Pancreas (tissue), 10 donors: ENCODE measurements at regions not wholly inside any gene's neighbourhood (a gene's known extent, or its start where the extent isn't known, plus 50 kb on each side); places are given as distances from the start of the nearest gene placed in this dataset.

Source experiments
- ATAC-seq, 4 donors: fragments of 200-7000 bp; cut with Tn5 transposase; one replicate each; pipeline versions ENCODE4 v1.8.0 to v1.9.1; 2020; ENCODE audit warnings: mild to moderate bottlenecking in 4 of 4, moderate library complexity in 4 of 4
- DNase-seq, 6 donors: peaks; one replicate each; pipeline ENCODE4 v3.0.0-alpha.2; 2020
- FAIRE-seq: peaks from 2 replicates; lab custom pipeline; 2012; peaks lifted over from hg19 to GRCh38; lab: Jason Lieb, UNC
- H3K27ac ChIP-seq, 4 donors: fragments of 200-600 bp; sonication (generic); 1 replicate in 3 of 4; 2 replicates in 1 of 4; pipeline versions ENCODE4 v1.5.0 to v1.8.0; 2020
- H3K27me3 ChIP-seq, 4 donors: fragments of 200-600 bp; one replicate each; pipeline ENCODE4 v1.8.0; 2021
- H3K36me3 ChIP-seq, 3 donors: fragments of 200-600 bp; sonication (generic) in 1 of 3; one replicate each; pipeline versions ENCODE4 v1.5.0 to v1.8.0; 2020 to 2021
- H3K4me1 ChIP-seq, 3 donors: fragments of 200-600 bp; one replicate each; pipeline ENCODE4 v1.8.0; 2021
- H3K4me3 ChIP-seq, 4 donors: fragments of 200-600 bp; sonication (generic) in 2 of 4; one replicate each; pipeline versions ENCODE4 v1.5.0 to v1.8.0; 2020 to 2021
- H3K9me3 ChIP-seq, 4 donors: fragments of 200-600 bp; one replicate each; pipeline ENCODE4 v1.8.0; 2021
- WGBS, 2 donors: extraction: QIAGEN DNeasy Blood & Tissue Kit; methylation state at CpG; one replicate each; pipeline ENCODE4 v1.1.7; 2013; 5-methylcytosine and 5-hydroxymethylcytosine counted together
- intact Hi-C, 3 donors: fragments of 100-400 bp; cut with DNase I; formaldehyde crosslinking; loops; one replicate each; pipeline versions ENCODE4 v1.11.1 to v1.14.2; 2022
- TF ChIP-seq, protein P1 (sequence below), 4 donors: fragments of 200-600 bp; sonication (generic) in 3 of 4; IDR thresholded peaks; one replicate each; pipeline versions ENCODE4 v1.5.0 to v1.8.0; 2021; ENCODE audit warnings: antibody characterized with exemption in 4 of 4
- donor health status: healthy with polysubstance abuse.
- donor health status: DM: no; HTN: no; CAD: no; lungs with moderate emphysema.
- donor health status: DM: no; HTN: no; CAD: no.
- donor health status: control.
- donor health status: control.
- donor health status: Bipolar disorder and iron deficiency.
- donor health status: DM: yes; HTN: yes; CAD: no.
- donor health status: DM: no; HTN: no; CAD: no.
- donor health status: DM: no; HTN: no; CAD: no.
- donor health status: DM: yes; HTN: yes; CAD: no.

DNA sequence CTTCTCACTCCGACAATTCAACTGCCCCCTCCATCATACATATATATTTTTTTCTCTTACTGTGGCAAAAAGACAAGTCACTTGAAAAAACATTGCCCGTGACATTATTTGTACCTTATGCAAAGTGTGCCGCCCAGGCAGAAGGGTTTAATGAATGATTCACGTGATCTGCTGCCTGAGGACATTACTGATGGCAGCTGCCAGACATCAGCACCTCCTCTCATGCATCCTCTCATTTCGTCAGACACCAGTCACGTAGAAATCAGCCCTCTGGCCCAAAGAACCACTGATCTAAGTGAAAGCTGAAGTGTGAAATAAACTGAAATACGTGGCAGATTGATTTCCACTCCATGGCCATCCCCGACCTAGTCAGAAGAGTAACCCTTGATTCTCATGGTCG, 218.8 kb upstream of the PDE10A start:
- H3K9me3 ChIP-seq, result no peaks in the 10 kb centered on the region
- H3K4me1 ChIP-seq, result no peaks in the 10 kb centered on the region
- H3K36me3 ChIP-seq, result no peaks in the 10 kb centered on the region
- 56 to 62% methylated on average over 9 of the region's 9 CpGs for WGBS, 2 donors
- FAIRE-seq, result no peak
- H3K27me3 ChIP-seq, result peaks cover 0 to 11% (median 0%) of the 10 kb centered on the region in 4 donors
- intact Hi-C loops, result loop anchor here (2.0 to 10.0 kb wide), 3 partner anchors 215 to 223 kb away; no protein-coding TSS in a partner anchor
- no peak overlapping the region for H3K4me3 ChIP-seq
- H3K27ac ChIP-seq, result no peak overlapping the region
- DNase-seq, result no peak
- TF ChIP-seq, protein P1, sequence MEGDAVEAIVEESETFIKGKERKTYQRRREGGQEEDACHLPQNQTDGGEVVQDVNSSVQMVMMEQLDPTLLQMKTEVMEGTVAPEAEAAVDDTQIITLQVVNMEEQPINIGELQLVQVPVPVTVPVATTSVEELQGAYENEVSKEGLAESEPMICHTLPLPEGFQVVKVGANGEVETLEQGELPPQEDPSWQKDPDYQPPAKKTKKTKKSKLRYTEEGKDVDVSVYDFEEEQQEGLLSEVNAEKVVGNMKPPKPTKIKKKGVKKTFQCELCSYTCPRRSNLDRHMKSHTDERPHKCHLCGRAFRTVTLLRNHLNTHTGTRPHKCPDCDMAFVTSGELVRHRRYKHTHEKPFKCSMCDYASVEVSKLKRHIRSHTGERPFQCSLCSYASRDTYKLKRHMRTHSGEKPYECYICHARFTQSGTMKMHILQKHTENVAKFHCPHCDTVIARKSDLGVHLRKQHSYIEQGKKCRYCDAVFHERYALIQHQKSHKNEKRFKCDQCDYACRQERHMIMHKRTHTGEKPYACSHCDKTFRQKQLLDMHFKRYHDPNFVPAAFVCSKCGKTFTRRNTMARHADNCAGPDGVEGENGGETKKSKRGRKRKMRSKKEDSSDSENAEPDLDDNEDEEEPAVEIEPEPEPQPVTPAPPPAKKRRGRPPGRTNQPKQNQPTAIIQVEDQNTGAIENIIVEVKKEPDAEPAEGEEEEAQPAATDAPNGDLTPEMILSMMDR (IDR thresholded peaks at IDR 0.05), result no peak
- no peak for ATAC-seq

DNA sequence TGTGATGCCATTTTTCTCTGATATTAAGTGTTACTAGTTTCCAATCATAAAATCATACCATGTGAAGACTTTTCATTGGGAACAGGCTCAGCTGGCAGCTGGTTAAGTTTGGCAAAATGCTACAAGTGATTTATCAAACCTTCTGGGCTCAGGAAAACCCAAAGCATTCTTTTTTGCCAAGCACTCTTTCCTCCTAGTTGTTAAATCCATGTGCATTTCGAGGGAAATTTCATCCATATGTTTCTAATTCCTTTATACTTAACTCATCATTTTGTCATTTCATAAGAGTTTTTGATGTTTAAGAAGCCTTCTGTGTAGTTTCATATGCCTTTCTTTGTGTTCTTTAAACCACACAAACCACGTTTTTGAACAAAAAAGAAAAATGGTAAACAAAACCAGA, 217.6 kb upstream of the PDE10A start:
- DNase-seq (no peak), FAIRE-seq (no peak), ATAC-seq (no peak)
- no peaks in the 10 kb centered on the region for H3K36me3 ChIP-seq
- H3K27me3 ChIP-seq, result peaks cover 0 to 11% (median 0%) of the 10 kb centered on the region in 4 donors
- WGBS, 2 donors, result 46 to 47% methylated on average over 2 of the region's 2 CpGs
- intact Hi-C loops, result loop anchor here in 2 of 3 donors (5.0 to 10.0 kb wide), 2 partner anchors 217 to 224 kb away; no protein-coding TSS in a partner anchor
- H3K27ac ChIP-seq, result no peak overlapping the region
- H3K4me1 ChIP-seq, result no peaks in the 10 kb centered on the region
- no peak overlapping the region for H3K4me3 ChIP-seq
- H3K9me3 ChIP-seq, result no peaks in the 10 kb centered on the region
- TF ChIP-seq, protein P1 (IDR thresholded peaks at IDR 0.05), result no peak

DNA sequence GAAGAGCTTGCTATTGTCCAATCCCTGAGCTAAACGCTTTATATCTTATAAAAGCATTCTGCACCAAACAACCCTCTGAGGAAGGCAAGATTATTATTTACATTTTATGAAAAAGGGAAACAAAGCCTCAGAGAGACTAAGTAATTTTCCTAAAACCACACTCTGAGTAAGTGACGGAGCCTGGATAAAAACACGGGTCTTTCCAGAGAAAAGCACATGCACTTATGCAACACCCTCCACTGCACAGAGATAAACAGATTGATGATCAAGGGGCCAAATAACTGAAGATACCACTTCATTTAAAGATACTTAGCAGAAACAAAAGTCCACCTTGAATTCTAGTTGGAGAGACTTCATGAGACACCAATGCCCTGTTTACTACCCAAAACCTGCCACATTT, 214.7 kb upstream of the PDE10A start:
- Histone ChIP-seq H3K4me1 (no peaks in the 10 kb centered on the region), H3K9me3 (no peaks in the 10 kb centered on the region), H3K4me3 (no peak overlapping the region), H3K36me3 (no peaks in the 10 kb centered on the region), H3K27me3 (peaks cover 0 to 11% (median 0%) of the 10 kb centered on the region in 4 donors), H3K27ac (no peak overlapping the region)
- FAIRE-seq, result no peak
- TF ChIP-seq, protein P1 (IDR thresholded peaks at IDR 0.05), result no peak
- DNase-seq, result no peak
- 53 to 73% methylated on average over 3 of the region's 3 CpGs for WGBS, 2 donors
- peak in 2 of 4 donors; percentile 20 to 21 for ATAC-seq
- intact Hi-C loops, result no loop called here

DNA sequence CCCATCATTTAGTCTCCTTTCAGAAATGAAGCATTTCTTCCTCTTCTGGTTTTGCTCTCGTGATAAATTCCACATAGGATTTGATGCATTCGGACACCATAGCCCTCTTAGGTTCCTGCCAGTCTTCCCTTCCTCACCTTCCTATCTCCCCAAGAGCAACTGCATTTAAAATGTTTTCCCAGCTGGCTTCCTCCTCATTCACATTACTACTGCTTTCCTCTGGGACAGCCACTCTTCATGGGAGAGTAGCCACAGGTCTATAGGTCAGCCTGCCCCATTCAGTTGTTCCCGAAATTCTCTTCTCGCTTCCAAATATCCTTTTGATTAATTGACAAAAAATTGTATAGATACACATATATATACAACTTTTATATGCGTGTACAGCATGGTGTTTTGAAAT, 214.2 kb upstream of the PDE10A start:
- 43 to 57% methylated on average over 5 of the region's 5 CpGs for WGBS, 2 donors
- Histone ChIP-seq H3K27ac (no peak overlapping the region), H3K9me3 (no peaks in the 10 kb centered on the region), H3K4me3 (no peak overlapping the region), H3K36me3 (no peaks in the 10 kb centered on the region), H3K4me1 (no peaks in the 10 kb centered on the region), H3K27me3 (peaks cover 0 to 11% (median 0%) of the 10 kb centered on the region in 4 donors)
- FAIRE-seq (no peak), ATAC-seq (no peak), DNase-seq (no peak)
- intact Hi-C loops, result no loop called here
- TF ChIP-seq, protein P1 (IDR thresholded peaks at IDR 0.05), result no peak

DNA sequence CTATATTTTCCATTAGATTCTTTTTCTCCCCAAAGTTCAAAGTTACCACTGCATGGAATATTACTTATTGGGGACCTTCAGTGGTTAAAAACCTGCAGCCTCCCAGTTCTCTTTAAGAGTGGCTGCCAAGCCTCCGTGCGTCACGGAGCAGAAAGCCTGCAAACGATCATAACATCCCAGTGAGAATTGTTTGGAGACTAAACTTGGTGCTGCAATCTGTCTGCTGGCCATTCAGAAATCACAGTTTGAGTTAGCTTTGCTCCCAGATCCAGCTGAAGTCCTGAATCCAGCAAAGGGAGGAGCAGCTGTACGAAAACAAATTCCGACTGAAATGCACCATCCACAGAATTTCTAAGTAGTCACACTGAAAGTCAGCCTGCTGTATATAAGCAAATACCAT, 213.5 kb upstream of the PDE10A start:
- Histone ChIP-seq H3K27me3 (peaks cover 0 to 11% (median 0%) of the 10 kb centered on the region in 4 donors), H3K36me3 (no peaks in the 10 kb centered on the region), H3K9me3 (no peaks in the 10 kb centered on the region), H3K4me3 (no peak overlapping the region), H3K4me1 (no peaks in the 10 kb centered on the region), H3K27ac (no peak overlapping the region)
- DNase-seq, result no peak
- TF ChIP-seq, protein P1 (IDR thresholded peaks at IDR 0.05), result no peak
- peak in 3 of 4 donors; percentile 37 to 70 (median 51) for ATAC-seq
- intact Hi-C loops, result no loop called here
- WGBS, 2 donors, result 8 to 9% methylated on average over 6 of the region's 6 CpGs
- FAIRE-seq, result peak; percentile 84
